Natural killer cell (primary cell): ENCODE measurements at regions not wholly inside any gene's neighbourhood (a gene's known extent, or its start where the extent isn't known, plus 50 kb on each side); places are given as distances from the start of the nearest gene placed in this dataset.

ENCODE experiments used
- ATAC-seq, 3 donors: fragments of 150-1000 bp in 2 of 3; fragments of 200-7000 bp in 1 of 3; cut with Tn5 transposase; 1 replicate in 1 of 3; 2 replicates in 2 of 3; pipeline ENCODE4 v1.10.0; 2021; ENCODE audit warnings: mild to moderate bottlenecking in 2 of 3, moderate library complexity in 2 of 3
- DNase-seq, 2 donors: peaks; one replicate each; pipeline versions ENCODE4 v3.0.0 to v3.0.0-alpha.2; 2013 to 2021; ENCODE audit warnings: mixed read lengths in 1 of 2
- H3K27ac ChIP-seq: one replicate; pipeline ENCODE4 v1.5.1; 2013; ENCODE audit warnings: mild to moderate bottlenecking, low read length
- H3K27me3 ChIP-seq: one replicate; pipeline ENCODE4 v1.6.1; 2013; ENCODE audit warnings: low read length; ENCODE audit not compliant: control insufficient read depth, insufficient read depth
- H3K36me3 ChIP-seq: one replicate; pipeline ENCODE4 v1.6.1; 2013; ENCODE audit warnings: low read length; ENCODE audit not compliant: control insufficient read depth, insufficient read depth
- H3K4me1 ChIP-seq: one replicate; pipeline ENCODE4 v1.6.1; 2013; ENCODE audit warnings: low read length; ENCODE audit not compliant: control insufficient read depth, insufficient read depth
- H3K4me3 ChIP-seq: one replicate; pipeline ENCODE4 v1.5.1; 2013; ENCODE audit warnings: low read length
- H3K9me3 ChIP-seq: one replicate; pipeline ENCODE4 v1.6.1; 2013; ENCODE audit warnings: low read length; ENCODE audit not compliant: control insufficient read depth, insufficient read depth
- H3K27ac Mint-ChIP-seq, 2 donors: one replicate each; pipeline ENCODE4 v1.8.0; 2022; ENCODE audit warnings: mild to moderate bottlenecking in 2 of 2, mixed read lengths in 2 of 2, moderate library complexity in 1 of 2
- H3K27me3 Mint-ChIP-seq, 2 donors: one replicate each; pipeline ENCODE4 v1.8.0; 2022; ENCODE audit warnings: low read depth in 2 of 2, mixed read lengths in 2 of 2
- H3K36me3 Mint-ChIP-seq: one replicate; pipeline ENCODE4 v1.8.0; 2022; ENCODE audit warnings: mixed read lengths
- H3K4me1 Mint-ChIP-seq, 2 donors: one replicate each; pipeline ENCODE4 v1.8.0; 2022; ENCODE audit warnings: mixed read lengths in 2 of 2
- H3K4me3 Mint-ChIP-seq: one replicate; pipeline ENCODE4 v1.8.0; 2022; ENCODE audit warnings: mild to moderate bottlenecking, moderate library complexity, mixed read lengths
- H3K9me3 Mint-ChIP-seq, 2 donors: one replicate each; pipeline ENCODE4 v1.8.0; 2022; ENCODE audit warnings: mixed read lengths in 2 of 2
- CTCF ChIP-seq: fragments of 200-600 bp; IDR thresholded peaks from one replicate; pipeline ENCODE4 v1.8.0; 2022; ENCODE audit warnings: antibody characterized with exemption
- WGBS: methylation state at CpG from one replicate; pipeline ENCODE4 v1.1.7; 2013; ENCODE audit warnings: missing lambda C conversion rate; ENCODE audit not compliant: insufficient coverage; 5-methylcytosine and 5-hydroxymethylcytosine counted together
- intact Hi-C: fragments of 100-400 bp; cut with micrococcal nuclease; formaldehyde crosslinking; loops from one replicate; pipeline ENCODE4 v1.14.2; 2022

GRCh38 chr5:2588850-2589501 lies 162.5 kb downstream of the IRX2 start:
- H3K4me1 ChIP-seq = no peaks in the 10 kb centered on the region
- no peak for ATAC-seq
- no peaks in the 10 kb centered on the region for H3K27me3 ChIP-seq
- H3K27me3 Mint-ChIP-seq = no peaks in the 10 kb centered on the region
- H3K36me3 Mint-ChIP-seq = no peaks in the 10 kb centered on the region
- intact Hi-C loops = no loop called here
- TF ChIP-seq CTCF = no peak
- H3K27ac Mint-ChIP-seq = no peak overlapping the region
- H3K4me3 ChIP-seq = no peak overlapping the region
- H3K4me1 Mint-ChIP-seq = no peaks in the 10 kb centered on the region
- no peak overlapping the region for H3K4me3 Mint-ChIP-seq
- H3K27ac ChIP-seq = no peak overlapping the region
- peaks cover 0 to 4% of the 10 kb centered on the region in 2 donors for H3K9me3 Mint-ChIP-seq
- no peak for DNase-seq
- H3K9me3 ChIP-seq = peaks cover 6% of the 10 kb centered on the region
- WGBS = 83% methylated on average over 8 of the region's 9 CpGs
- H3K36me3 ChIP-seq = no peaks in the 10 kb centered on the region

- no peak overlapping the region for H3K4me3 ChIP-seq
- ATAC-seq (no peak), DNase-seq (no peak)
- H3K27ac Mint-ChIP-seq = no peak overlapping the region
- 87% methylated on average over 15 of the region's 15 CpGs for WGBS
- no peaks in the 10 kb centered on the region for H3K36me3 Mint-ChIP-seq
- peaks cover 6% of the 10 kb centered on the region for H3K9me3 ChIP-seq
- no peaks in the 10 kb centered on the region for H3K4me1 Mint-ChIP-seq
- no peak overlapping the region for H3K27ac ChIP-seq
- H3K4me1 ChIP-seq = no peaks in the 10 kb centered on the region
- no peaks in the 10 kb centered on the region for H3K27me3 ChIP-seq
- intact Hi-C loops = no loop called here
- no peak overlapping the region for H3K4me3 Mint-ChIP-seq
- no peak for TF ChIP-seq CTCF
- no peaks in the 10 kb centered on the region for H3K36me3 ChIP-seq
- no peaks in the 10 kb centered on the region for H3K27me3 Mint-ChIP-seq
- peaks cover 0 to 4% of the 10 kb centered on the region in 2 donors for H3K9me3 Mint-ChIP-seq
Measured at GRCh38 chr5:2587189-2588031, 164.1 kb downstream of the IRX2 start.

- H3K36me3 ChIP-seq = no peaks in the 10 kb centered on the region
- ATAC-seq (no peak), DNase-seq (no peak)
- H3K36me3 Mint-ChIP-seq = no peaks in the 10 kb centered on the region
- WGBS = 91% methylated on average over 9 of the region's 9 CpGs
- no peak overlapping the region for H3K4me3 ChIP-seq
- H3K27me3 Mint-ChIP-seq = no peaks in the 10 kb centered on the region
- intact Hi-C loops = no loop called here
- TF ChIP-seq CTCF = no peak
- no peaks in the 10 kb centered on the region for H3K4me1 Mint-ChIP-seq
- peaks cover 6% of the 10 kb centered on the region for H3K9me3 ChIP-seq
- no peaks in the 10 kb centered on the region for H3K27me3 ChIP-seq
- H3K9me3 Mint-ChIP-seq = peaks cover 5 to 7% of the 10 kb centered on the region in 2 donors
- H3K4me1 ChIP-seq = no peaks in the 10 kb centered on the region
- H3K4me3 Mint-ChIP-seq = no peak overlapping the region
- no peak overlapping the region for H3K27ac Mint-ChIP-seq
- H3K27ac ChIP-seq = no peak overlapping the region
Measured at GRCh38 chr5:2586016-2586715, 165.3 kb downstream of the IRX2 start.
